ENCODE measurements at regions not wholly inside any gene's neighbourhood (a gene's known extent, or its start where the extent isn't known, plus 50 kb on each side); places are given as distances from the start of the nearest gene placed in this dataset.

GRCh38 chr3:151584566-151584965, 123.7 kb upstream of the IGSF10 start:
- in situ Hi-C loops (cut with MboI): no loop called here
- Histone ChIP-seq H3K27me3 (replicated peaks; ENCODE audit: insufficient read depth) (no peaks in the 10 kb centered on the region), H3K9me3 (ENCODE audit: low read depth) (no peaks in the 10 kb centered on the region), H3K4me1 (ENCODE audit: insufficient read depth) (peaks cover 20% of the 10 kb centered on the region), H3K79me2 (ENCODE audit: insufficient read depth) (no peaks in the 10 kb centered on the region), H3K27ac (no peak overlapping the region), H4K20me1 (ENCODE audit: insufficient read depth) (no peaks in the 10 kb centered on the region), H3K36me3 (ENCODE audit: low read depth) (no peaks in the 10 kb centered on the region), H3K4me3 (no peak overlapping the region), H3K4me2 (ENCODE audit: unreplicated experiment) (no peak overlapping the region), H3K9ac (no peak overlapping the region), H3K9me2 (ENCODE audit: insufficient read depth) (no peaks in the 10 kb centered on the region), H2AFZ (no peak overlapping the region), H3F3A (ENCODE audit: insufficient read depth) (peaks cover 18% of the 10 kb centered on the region)
- WGBS, 2 experiments (ENCODE audit: low coverage in 1 of 2, low lambda C conversion rate in 2 of 2, missing lambda C conversion rate in 2 of 2): 94% methylated on average over 2 of the region's 2 CpGs
- TF ChIP-seq EZH2 (IDR thresholded peaks at IDR 0.05; ENCODE audit: insufficient read depth, poor library complexity, severe bottlenecking): no peak
- TF ChIP-seq EZH2phosphoT487 (IDR thresholded peaks at IDR 0.05; ENCODE audit: insufficient read depth, low read depth): no peak
- DNase-seq: no peak

- no peaks in the 10 kb centered on the region for H3K9me3 ChIP-seq (ENCODE audit: low read depth)
- no peaks in the 10 kb centered on the region for H3K79me2 ChIP-seq (ENCODE audit: insufficient read depth)
- H3F3A ChIP-seq (ENCODE audit: insufficient read depth): peaks cover 23% of the 10 kb centered on the region
- H3K4me3 ChIP-seq: peak overlapping the region; percentile 35
- no peaks in the 10 kb centered on the region for H4K20me1 ChIP-seq (ENCODE audit: insufficient read depth)
- H3K27ac ChIP-seq: peak overlapping the region; percentile 63
- peak; percentile 37 for DNase-seq
- WGBS, 2 experiments (ENCODE audit: low coverage in 1 of 2, low lambda C conversion rate in 2 of 2, missing lambda C conversion rate in 2 of 2): 12 to 16% methylated on average over 2 of the region's 2 CpGs
- H3K36me3 ChIP-seq (ENCODE audit: low read depth): no peaks in the 10 kb centered on the region
- no peaks in the 10 kb centered on the region for H3K27me3 ChIP-seq (replicated peaks; ENCODE audit: insufficient read depth)
- H3K4me1 ChIP-seq (ENCODE audit: insufficient read depth): peaks cover 22% of the 10 kb centered on the region
- H3K9ac ChIP-seq: peak overlapping the region; percentile 27; the same call in 1 of the 2 replicates
- H3K4me2 ChIP-seq (ENCODE audit: unreplicated experiment): peak overlapping the region; percentile 83
- H3K9me2 ChIP-seq (ENCODE audit: insufficient read depth): no peaks in the 10 kb centered on the region
- in situ Hi-C loops (cut with MboI): no loop called here
- peak overlapping the region; percentile 11; the same call in 1 of the 2 replicates for H2AFZ ChIP-seq
- TF ChIP-seq EZH2phosphoT487 (IDR thresholded peaks at IDR 0.05; ENCODE audit: insufficient read depth, low read depth) (no peak), EZH2 (IDR thresholded peaks at IDR 0.05; ENCODE audit: insufficient read depth, poor library complexity, severe bottlenecking) (no peak)
These were observed 120.2 kb upstream of the IGSF10 start for GRCh38 chr3:151581035-151581434.

DNA sequence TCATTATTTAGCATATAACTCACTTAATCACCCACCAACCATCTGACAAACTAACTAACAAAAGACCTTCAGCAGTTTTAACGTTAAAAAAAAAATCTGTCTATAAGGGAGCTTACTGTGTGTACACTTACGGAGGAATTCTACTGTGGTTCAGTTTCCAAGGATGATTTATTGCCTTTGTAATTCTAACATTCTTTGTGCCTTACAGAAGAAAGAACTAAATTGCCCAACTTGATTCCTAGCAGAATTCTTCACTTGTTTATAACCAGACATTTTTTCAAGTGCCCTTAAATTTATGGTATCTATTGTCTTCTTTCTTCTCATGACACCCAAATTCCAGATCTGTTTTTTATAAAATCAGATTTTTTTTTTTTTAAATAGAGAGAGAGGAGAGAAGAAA, 119.7 kb upstream of the IGSF10 start:
- WGBS, 2 experiments (ENCODE audit: low coverage in 1 of 2, low lambda C conversion rate in 2 of 2, missing lambda C conversion rate in 2 of 2): 0% methylated on average over 2 of the region's 2 CpGs
- in situ Hi-C loops (cut with MboI): no loop called here

GRCh38 chr3:151579571-151580270, 118.9 kb upstream of the IGSF10 start:
- H2AFZ ChIP-seq: peak overlapping the region; percentile 11; the same call in 1 of the 2 replicates
- H3K27me3 ChIP-seq (replicated peaks; ENCODE audit: insufficient read depth): no peaks in the 10 kb centered on the region
- H3K36me3 ChIP-seq (ENCODE audit: low read depth): no peaks in the 10 kb centered on the region
- peak overlapping the region; percentile 63 for H3K27ac ChIP-seq
- H3K79me2 ChIP-seq (ENCODE audit: insufficient read depth): no peaks in the 10 kb centered on the region
- in situ Hi-C loops (cut with MboI): no loop called here
- H3F3A ChIP-seq (ENCODE audit: insufficient read depth): peaks cover 23% of the 10 kb centered on the region
- DNase-seq: peak; percentile 81
- H3K9me2 ChIP-seq (ENCODE audit: insufficient read depth): no peaks in the 10 kb centered on the region
- H3K4me1 ChIP-seq (ENCODE audit: insufficient read depth): peaks cover 22% of the 10 kb centered on the region
- peak overlapping the region; percentile 35 for H3K4me3 ChIP-seq
- H3K4me2 ChIP-seq (ENCODE audit: unreplicated experiment): peak overlapping the region; percentile 83
- TF ChIP-seq EZH2 (IDR thresholded peaks at IDR 0.05; ENCODE audit: insufficient read depth, poor library complexity, severe bottlenecking) (no peak), EZH2phosphoT487 (IDR thresholded peaks at IDR 0.05; ENCODE audit: insufficient read depth, low read depth) (no peak)
- H4K20me1 ChIP-seq (ENCODE audit: insufficient read depth): no peaks in the 10 kb centered on the region
- no peaks in the 10 kb centered on the region for H3K9me3 ChIP-seq (ENCODE audit: low read depth)
- 33 to 34% methylated on average over 3 of the region's 3 CpGs for WGBS, 2 experiments (ENCODE audit: low coverage in 1 of 2, low lambda C conversion rate in 2 of 2, missing lambda C conversion rate in 2 of 2)
- peak overlapping the region; percentile 44 for H3K9ac ChIP-seq

More for the DNA sequence above, 119.7 kb upstream of the IGSF10 start:
- H3F3A ChIP-seq (ENCODE audit: insufficient read depth): peaks cover 23% of the 10 kb centered on the region
- peak overlapping the region; percentile 83 for H3K4me2 ChIP-seq (ENCODE audit: unreplicated experiment)
- H3K9me3 ChIP-seq (ENCODE audit: low read depth): no peaks in the 10 kb centered on the region
- H4K20me1 ChIP-seq (ENCODE audit: insufficient read depth): no peaks in the 10 kb centered on the region
- H3K27me3 ChIP-seq (replicated peaks; ENCODE audit: insufficient read depth): no peaks in the 10 kb centered on the region
- peak; percentile 88 for DNase-seq
- peak overlapping the region; percentile 35 for H3K4me3 ChIP-seq
- peak overlapping the region; percentile 44 for H3K9ac ChIP-seq
- H3K36me3 ChIP-seq (ENCODE audit: low read depth): no peaks in the 10 kb centered on the region
- TF ChIP-seq EZH2 (IDR thresholded peaks at IDR 0.05; ENCODE audit: insufficient read depth, poor library complexity, severe bottlenecking) (no peak), EZH2phosphoT487 (IDR thresholded peaks at IDR 0.05; ENCODE audit: insufficient read depth, low read depth) (no peak)
- H3K4me1 ChIP-seq (ENCODE audit: insufficient read depth): peaks cover 22% of the 10 kb centered on the region
- peak overlapping the region; percentile 63 for H3K27ac ChIP-seq
- H3K9me2 ChIP-seq (ENCODE audit: insufficient read depth): no peaks in the 10 kb centered on the region
- peak overlapping the region; percentile 11; the same call in 1 of the 2 replicates for H2AFZ ChIP-seq
- no peaks in the 10 kb centered on the region for H3K79me2 ChIP-seq (ENCODE audit: insufficient read depth)
